ENCODE measurements at regions not wholly inside any gene's neighbourhood (a gene's known extent, or its start where the extent isn't known, plus 50 kb on each side); places are given as distances from the start of the nearest gene placed in this dataset.

DNA sequence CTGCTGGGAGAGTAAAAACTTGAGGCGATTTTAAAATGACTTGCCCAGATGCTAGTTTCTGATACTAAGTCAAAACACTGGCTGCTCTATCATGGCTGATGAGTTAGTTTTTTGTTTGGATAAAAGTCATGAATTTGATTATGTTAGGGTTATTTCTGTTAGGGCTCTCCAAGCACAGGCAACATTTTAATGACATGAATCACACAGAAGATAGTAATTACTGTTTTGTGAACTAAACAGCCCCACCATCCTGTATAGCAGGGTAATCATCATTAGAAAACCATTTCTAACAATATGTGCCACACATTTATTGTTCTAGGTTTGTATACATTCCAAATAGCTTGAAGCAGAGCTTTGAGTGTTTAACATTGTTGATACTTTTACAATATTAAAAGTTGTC lies 750.3 kb downstream of the ANKRD7 start:
- H3K27ac ChIP-seq (ENCODE audit: low read depth, low read length, poor library complexity, severe bottlenecking), result no peak overlapping the region
- CTCF ChIA-PET, result no interaction called here

DNA sequence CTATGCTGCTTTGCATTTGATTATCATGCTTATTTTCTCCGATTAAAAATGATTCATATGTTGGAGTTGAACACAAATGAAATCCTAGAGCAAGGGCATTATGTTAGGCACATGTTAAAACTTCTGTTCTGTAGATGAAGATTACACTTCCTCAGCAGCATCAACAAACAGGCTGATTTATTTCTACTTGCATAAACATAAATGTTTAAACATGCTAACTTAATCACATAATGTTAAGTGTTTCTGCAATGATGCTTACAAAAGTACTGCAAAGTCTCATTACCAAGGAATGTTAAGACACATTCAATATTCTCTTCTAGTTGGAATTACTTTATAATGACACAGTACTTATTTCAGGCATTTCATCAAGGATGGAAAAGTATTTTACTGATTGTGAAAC lies 770.8 kb downstream of the ANKRD7 start:
- BruUV-seq (replicated peaks), result no TSS peak
- Histone ChIP-seq H3K36me3 (ENCODE audit: insufficient read depth, low read length, poor library complexity, severe bottlenecking) (no peaks in the 10 kb centered on the region), H3K9me3 (ENCODE audit: low read depth, low read length, poor library complexity, severe bottlenecking) (no peaks in the 10 kb centered on the region), H3K4me1 (ENCODE audit: insufficient read depth, low read length, poor library complexity, severe bottlenecking) (no peaks in the 10 kb centered on the region), H3K27ac (ENCODE audit: low read depth, low read length, poor library complexity, severe bottlenecking) (no peak overlapping the region), H3K4me3 (ENCODE audit: low read depth, low read length, poor library complexity, severe bottlenecking) (no peak overlapping the region), H3K27me3 (replicated peaks; ENCODE audit: insufficient read depth, low read depth, low read length, poor library complexity) (no peaks in the 10 kb centered on the region)
- no peak for DNase-seq (ENCODE audit: low spot score)
- POLR2A ChIA-PET (ENCODE audit: low non-redundant PET), result no interaction called here
- intact Hi-C loops (cut with micrococcal nuclease; ENCODE audit: unreplicated experiment), result no loop called here
- TF ChIP-seq, protein P1, sequence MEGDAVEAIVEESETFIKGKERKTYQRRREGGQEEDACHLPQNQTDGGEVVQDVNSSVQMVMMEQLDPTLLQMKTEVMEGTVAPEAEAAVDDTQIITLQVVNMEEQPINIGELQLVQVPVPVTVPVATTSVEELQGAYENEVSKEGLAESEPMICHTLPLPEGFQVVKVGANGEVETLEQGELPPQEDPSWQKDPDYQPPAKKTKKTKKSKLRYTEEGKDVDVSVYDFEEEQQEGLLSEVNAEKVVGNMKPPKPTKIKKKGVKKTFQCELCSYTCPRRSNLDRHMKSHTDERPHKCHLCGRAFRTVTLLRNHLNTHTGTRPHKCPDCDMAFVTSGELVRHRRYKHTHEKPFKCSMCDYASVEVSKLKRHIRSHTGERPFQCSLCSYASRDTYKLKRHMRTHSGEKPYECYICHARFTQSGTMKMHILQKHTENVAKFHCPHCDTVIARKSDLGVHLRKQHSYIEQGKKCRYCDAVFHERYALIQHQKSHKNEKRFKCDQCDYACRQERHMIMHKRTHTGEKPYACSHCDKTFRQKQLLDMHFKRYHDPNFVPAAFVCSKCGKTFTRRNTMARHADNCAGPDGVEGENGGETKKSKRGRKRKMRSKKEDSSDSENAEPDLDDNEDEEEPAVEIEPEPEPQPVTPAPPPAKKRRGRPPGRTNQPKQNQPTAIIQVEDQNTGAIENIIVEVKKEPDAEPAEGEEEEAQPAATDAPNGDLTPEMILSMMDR (conservative IDR thresholded peaks at IDR 0.05; ENCODE audit: low read depth, low read length), result no peak
- no peak for TF ChIP-seq EZH2 (IDR thresholded peaks at IDR 0.05; ENCODE audit: borderline replicate concordance, low read depth, low read length, poor library complexity, severe bottlenecking)
- CTCF ChIA-PET, result no interaction called here

More for the DNA sequence above, 750.3 kb downstream of the ANKRD7 start:
- no TSS peak for BruUV-seq (replicated peaks)
- Histone ChIP-seq H3K27me3 (replicated peaks; ENCODE audit: insufficient read depth, low read depth, low read length, poor library complexity) (no peaks in the 10 kb centered on the region), H3K36me3 (ENCODE audit: insufficient read depth, low read length, poor library complexity, severe bottlenecking) (no peaks in the 10 kb centered on the region), H3K4me1 (ENCODE audit: insufficient read depth, low read length, poor library complexity, severe bottlenecking) (no peaks in the 10 kb centered on the region), H3K9me3 (ENCODE audit: low read depth, low read length, poor library complexity, severe bottlenecking) (no peaks in the 10 kb centered on the region), H3K4me3 (ENCODE audit: low read depth, low read length, poor library complexity, severe bottlenecking) (no peak overlapping the region)
- TF ChIP-seq, protein P1 (conservative IDR thresholded peaks at IDR 0.05; ENCODE audit: low read depth, low read length), result no peak
- TF ChIP-seq EZH2 (IDR thresholded peaks at IDR 0.05; ENCODE audit: borderline replicate concordance, low read depth, low read length, poor library complexity, severe bottlenecking), result no peak
- POLR2A ChIA-PET (ENCODE audit: low non-redundant PET), result no interaction called here
- intact Hi-C loops (cut with micrococcal nuclease; ENCODE audit: unreplicated experiment), result no loop called here
- DNase-seq (ENCODE audit: low spot score), result no peak

DNA sequence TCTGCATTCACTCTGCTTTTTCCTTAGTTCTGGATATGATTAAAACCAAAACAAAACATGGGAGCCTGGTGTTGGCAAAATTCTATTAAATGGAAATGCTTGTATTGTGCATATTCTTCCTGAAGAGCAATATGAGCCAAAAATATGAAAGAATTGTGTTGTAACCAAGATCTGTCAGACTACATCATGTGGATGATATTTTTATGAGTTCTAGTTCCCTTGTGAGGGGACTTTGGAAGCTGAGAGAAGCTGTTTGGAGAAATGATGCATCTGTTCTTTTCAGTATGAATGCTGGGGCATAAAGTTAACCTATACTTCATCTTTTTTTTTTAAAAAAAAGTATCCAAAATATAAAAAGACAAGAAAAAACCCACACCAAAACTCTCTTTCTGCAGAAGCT lies 782.7 kb downstream of the ANKRD7 start:
- Histone ChIP-seq H3K27me3 (replicated peaks; ENCODE audit: insufficient read depth, low read depth, low read length, poor library complexity) (no peaks in the 10 kb centered on the region), H3K9me3 (ENCODE audit: low read depth, low read length, poor library complexity, severe bottlenecking) (no peaks in the 10 kb centered on the region), H3K4me3 (ENCODE audit: low read depth, low read length, poor library complexity, severe bottlenecking) (no peak overlapping the region), H3K4me1 (ENCODE audit: insufficient read depth, low read length, poor library complexity, severe bottlenecking) (no peaks in the 10 kb centered on the region), H3K27ac (ENCODE audit: low read depth, low read length, poor library complexity, severe bottlenecking) (no peak overlapping the region), H3K36me3 (ENCODE audit: insufficient read depth, low read length, poor library complexity, severe bottlenecking) (no peaks in the 10 kb centered on the region)
- CTCF ChIA-PET, result no interaction called here
- no TSS peak for BruUV-seq (replicated peaks)
- no peak for TF ChIP-seq EZH2 (IDR thresholded peaks at IDR 0.05; ENCODE audit: borderline replicate concordance, low read depth, low read length, poor library complexity, severe bottlenecking)
- TF ChIP-seq, protein P1 (conservative IDR thresholded peaks at IDR 0.05; ENCODE audit: low read depth, low read length), result no peak
- intact Hi-C loops (cut with micrococcal nuclease; ENCODE audit: unreplicated experiment), result no loop called here
- DNase-seq (ENCODE audit: low spot score), result no peak
- POLR2A ChIA-PET (ENCODE audit: low non-redundant PET), result no interaction called here

All from A673 (cell line).